Astrocyte of the spinal cord (primary cell): ENCODE measurements at regions not wholly inside any gene's neighbourhood (a gene's known extent, or its start where the extent isn't known, plus 50 kb on each side); places are given as distances from the start of the nearest gene placed in this dataset.
A peak's percentile ranks its signal among the peaks of the same experiment; 100 is the strongest.

Experiments
- DNase-seq: peaks from one replicate; pipeline ENCODE4 v3.0.0; 2011; ENCODE audit warnings: low read depth, low spot score
- H3K4me3 ChIP-seq: 2 replicates; pipeline ENCODE4 v1.5.1; 2011; ENCODE audit warnings: low read depth, mild to moderate bottlenecking, low read length, moderate library complexity
- CTCF ChIP-seq: IDR thresholded peaks from 2 replicates; pipeline ENCODE4 v1.5.1; 2012; ENCODE audit warnings: low read depth, mild to moderate bottlenecking, low read length, inconsistent platforms
- in situ Hi-C: cut with HindIII; loops from 2 replicates; pipeline ENCODE4 v1.10.0; 2017; ENCODE audit warnings: low sequenced_read_pairs

- H3K4me3 ChIP-seq, result no peak overlapping the region
- in situ Hi-C loops, result no loop called here
- no peak for TF ChIP-seq CTCF
- no peak for DNase-seq
These were observed 518.9 kb upstream of the CELF2 start for GRCh38 chr10:10498781-10499180.

- H3K4me3 ChIP-seq, result no peak overlapping the region
- in situ Hi-C loops, result no loop called here
- no peak for TF ChIP-seq CTCF
- peak; percentile 78 for DNase-seq
These were observed 517.8 kb upstream of the CELF2 start for GRCh38 chr10:10499839-10500238.

- H3K4me3 ChIP-seq, result no peak overlapping the region
- in situ Hi-C loops, result no loop called here
- TF ChIP-seq CTCF, result no peak
- DNase-seq, result peak; percentile 73
These were observed 516.7 kb upstream of the CELF2 start for GRCh38 chr10:10500937-10501336.

GRCh38 chr10:10503772-10504171 is 513.9 kb upstream of the CELF2 start:
- DNase-seq, result no peak
- H3K4me3 ChIP-seq, result no peak overlapping the region
- TF ChIP-seq CTCF, result no peak
- in situ Hi-C loops, result no loop called here

GRCh38 chr10:10508211-10508610 is 509.5 kb upstream of the CELF2 start:
- no peak overlapping the region for H3K4me3 ChIP-seq
- no peak for TF ChIP-seq CTCF
- DNase-seq, result no peak
- in situ Hi-C loops, result no loop called here

- no peak overlapping the region for H3K4me3 ChIP-seq
- DNase-seq, result no peak
- in situ Hi-C loops, result no loop called here
- TF ChIP-seq CTCF, result no peak
These were observed 507.5 kb upstream of the CELF2 start for GRCh38 chr10:10510179-10510578.

- no peak for DNase-seq
These were observed 504.6 kb upstream of the CELF2 start for GRCh38 chr10:10513067-10513466.

More at GRCh38 chr10:10513067-10513466, 504.6 kb upstream of the CELF2 start:
- no peak overlapping the region for H3K4me3 ChIP-seq
- in situ Hi-C loops, result no loop called here
- TF ChIP-seq CTCF, result no peak
